ENCODE measurements at regions not wholly inside any gene's neighbourhood (a gene's known extent, or its start where the extent isn't known, plus 50 kb on each side); places are given as distances from the start of the nearest gene placed in this dataset.
"Not testable (repeated sequence)": the region's sequence is repeated elsewhere in the genome, so short reads cannot be mapped to it uniquely, and the experiment has no call there.

DNA sequence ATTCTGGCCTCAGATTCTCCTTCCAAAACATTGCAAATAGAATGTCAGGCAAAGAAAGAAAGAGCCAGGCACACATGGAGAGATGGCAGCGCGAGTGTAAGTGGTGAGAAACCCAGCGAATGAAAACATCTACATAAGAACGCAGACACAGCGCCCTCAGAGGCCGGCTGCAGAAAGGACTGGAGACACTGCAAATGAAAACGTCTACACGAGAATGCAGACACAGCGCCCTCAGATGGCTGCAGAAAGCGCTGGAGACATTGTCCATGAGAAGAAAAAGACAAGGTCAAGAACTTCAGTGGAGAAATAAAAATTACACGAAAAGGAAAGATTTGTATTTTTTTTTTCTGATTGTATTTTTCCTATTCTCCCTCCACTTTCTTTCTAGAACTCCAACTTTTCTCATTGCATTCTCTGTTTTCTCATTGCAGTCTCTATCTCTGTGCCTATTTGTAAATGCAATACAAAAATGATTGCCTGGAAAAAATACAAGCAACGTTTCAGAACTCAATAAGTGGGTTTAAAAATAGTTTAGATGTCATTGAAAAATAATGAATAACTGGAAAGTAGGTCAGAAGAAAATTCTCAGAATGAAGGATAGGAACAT, 117.9 kb upstream of the LPCAT1 start:
- Histone ChIP-seq H3K4me1 (ENCODE audit: control insufficient read depth in 1 of 2, insufficient read depth in 2 of 2, low read length in 2 of 2) (no peaks in the 10 kb centered on the region), H3K9me3 (ENCODE audit: control insufficient read depth, low read length) (no peaks in the 10 kb centered on the region), H3K36me3 (ENCODE audit: control insufficient read depth in 1 of 2, insufficient read depth in 2 of 2, low read length in 1 of 2) (no peaks in the 10 kb centered on the region), H3K27me3 (ENCODE audit: control insufficient read depth in 1 of 2, insufficient read depth in 2 of 2, low read length in 1 of 2) (peaks cover 0 to 2% of the 10 kb centered on the region in 2 donors), H3K27ac (ENCODE audit: low read depth in 1 of 2, low read length in 2 of 2) (no peak overlapping the region), H3K4me3 (ENCODE audit: low read length in 2 of 2) (no peak overlapping the region)
- intact Hi-C loops (cut with DNase I) = loop anchor here (5.0 to 10.0 kb wide), 3 partner anchors 164 to 297 kb away; partner anchors contain the start of gene CLPTM1L (in 1 of the 2)
- DNase-seq = peak; percentile 85 to 90
- WGBS, 2 donors = 1% methylated on average over 12 of the region's 12 CpGs
- ATAC-seq (ENCODE audit: low FRiP score) = peak; percentile 65

DNA sequence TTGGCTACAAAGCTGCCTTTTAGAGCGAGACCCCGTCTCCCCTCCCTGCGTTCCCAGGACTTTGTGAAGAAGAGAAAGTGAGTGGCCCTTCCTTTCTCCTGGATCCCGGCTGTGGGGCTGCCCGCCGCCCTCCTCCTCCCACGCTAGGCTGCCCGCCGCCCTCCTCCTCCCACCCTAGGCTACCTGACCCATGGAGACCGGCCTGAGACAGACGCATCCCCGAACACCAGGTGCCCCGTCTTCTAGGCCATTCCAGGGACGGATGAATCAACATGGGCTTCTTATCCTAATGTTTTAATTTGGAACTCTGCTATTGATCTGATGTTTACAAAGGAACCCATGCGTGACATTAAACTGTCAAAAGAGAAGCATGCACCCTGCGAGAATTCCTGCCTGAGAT, 117.3 kb upstream of the LPCAT1 start:
- Histone ChIP-seq H3K27ac (ENCODE audit: low read depth in 1 of 2, low read length in 2 of 2) (no peak overlapping the region), H3K9me3 (ENCODE audit: control insufficient read depth, low read length) (no peaks in the 10 kb centered on the region), H3K36me3 (ENCODE audit: control insufficient read depth in 1 of 2, insufficient read depth in 2 of 2, low read length in 1 of 2) (no peaks in the 10 kb centered on the region), H3K4me3 (ENCODE audit: low read length in 2 of 2) (no peak overlapping the region), H3K27me3 (ENCODE audit: control insufficient read depth in 1 of 2, insufficient read depth in 2 of 2, low read length in 1 of 2) (peaks cover 0 to 2% of the 10 kb centered on the region in 2 donors), H3K4me1 (ENCODE audit: control insufficient read depth in 1 of 2, insufficient read depth in 2 of 2, low read length in 2 of 2) (no peaks in the 10 kb centered on the region)
- 84 to 86% methylated on average over 16 of the region's 16 CpGs for WGBS, 2 donors
- DNase-seq (peak in 1 of 2 donors; percentile 41), ATAC-seq (ENCODE audit: low FRiP score) (no peak)
- intact Hi-C loops (cut with DNase I) = loop anchor here (5.0 to 10.0 kb wide), 3 partner anchors 164 to 296 kb away; partner anchors contain the start of gene CLPTM1L (in 1 of the 2)

DNA sequence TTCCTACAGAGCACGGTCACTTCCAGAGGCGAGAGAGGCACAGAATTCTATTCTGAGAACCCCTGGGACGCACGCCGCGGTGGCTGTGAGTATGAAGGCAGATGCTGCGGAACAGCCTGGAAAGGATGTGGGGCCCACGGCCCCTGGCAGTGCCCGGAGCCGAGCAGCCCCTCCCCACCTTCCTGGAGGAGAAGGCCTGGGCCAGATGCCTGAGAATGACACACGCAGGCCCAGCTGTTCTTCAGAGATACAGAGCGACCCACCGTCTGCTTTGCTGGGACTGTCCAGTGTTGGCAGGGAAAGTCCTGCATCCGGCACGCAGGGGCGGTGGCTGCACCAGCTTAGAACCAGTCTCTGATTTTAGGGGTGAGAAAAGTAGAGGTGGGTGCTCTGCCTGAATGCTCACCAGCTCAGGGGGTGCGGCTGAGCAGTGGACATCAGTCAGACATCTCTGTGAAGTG, 116.7 kb upstream of the LPCAT1 start:
- H3K4me3 ChIP-seq (ENCODE audit: low read length in 2 of 2) = no peak overlapping the region
- H3K9me3 ChIP-seq (ENCODE audit: control insufficient read depth, low read length) = no peaks in the 10 kb centered on the region
- intact Hi-C loops (cut with DNase I) = loop anchor here (5.0 to 10.0 kb wide), 3 partner anchors 163 to 296 kb away; partner anchors contain the start of gene CLPTM1L (in 1 of the 2)
- peak in 1 of 2 donors; percentile 66 for DNase-seq
- H3K4me1 ChIP-seq (ENCODE audit: control insufficient read depth in 1 of 2, insufficient read depth in 2 of 2, low read length in 2 of 2) = no peaks in the 10 kb centered on the region
- no peak overlapping the region for H3K27ac ChIP-seq (ENCODE audit: low read depth in 1 of 2, low read length in 2 of 2)
- WGBS, 2 donors = 79 to 84% methylated on average over 17 of the region's 17 CpGs
- H3K27me3 ChIP-seq (ENCODE audit: control insufficient read depth in 1 of 2, insufficient read depth in 2 of 2, low read length in 1 of 2) = peaks cover 0 to 2% of the 10 kb centered on the region in 2 donors
- ATAC-seq (ENCODE audit: low FRiP score) = no peak
- no peaks in the 10 kb centered on the region for H3K36me3 ChIP-seq (ENCODE audit: control insufficient read depth in 1 of 2, insufficient read depth in 2 of 2, low read length in 1 of 2)

DNA sequence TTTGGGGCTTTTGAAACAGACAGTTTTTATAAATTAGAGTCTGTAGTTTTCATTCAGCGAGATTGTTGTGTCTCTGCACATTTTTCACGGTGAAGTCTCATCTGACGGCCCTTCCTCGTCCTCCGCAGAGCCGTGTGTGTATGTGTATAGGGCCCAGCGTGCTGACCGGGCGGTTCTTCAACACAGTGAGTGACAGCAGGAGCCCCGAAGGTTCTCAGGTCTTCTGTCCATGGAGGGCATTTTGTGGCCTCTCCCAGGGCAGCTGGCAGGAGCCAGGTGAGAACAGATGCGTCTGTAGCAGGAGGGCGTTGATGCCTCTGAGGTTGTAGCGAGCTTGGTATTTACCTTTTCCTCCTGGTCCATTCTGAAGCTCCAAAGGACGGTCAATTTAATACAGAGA, 116.0 kb upstream of the LPCAT1 start:
- H3K4me3 ChIP-seq (ENCODE audit: low read length in 2 of 2) = no peak overlapping the region
- DNase-seq = peak in 1 of 2 donors; percentile 57
- no peaks in the 10 kb centered on the region for H3K36me3 ChIP-seq (ENCODE audit: control insufficient read depth in 1 of 2, insufficient read depth in 2 of 2, low read length in 1 of 2)
- no peaks in the 10 kb centered on the region for H3K9me3 ChIP-seq (ENCODE audit: control insufficient read depth, low read length)
- WGBS, 2 donors = 85 to 90% methylated on average over 14 of the region's 14 CpGs
- H3K4me1 ChIP-seq (ENCODE audit: control insufficient read depth in 1 of 2, insufficient read depth in 2 of 2, low read length in 2 of 2) = no peaks in the 10 kb centered on the region
- ATAC-seq (ENCODE audit: low FRiP score) = no peak
- peaks cover 0 to 2% of the 10 kb centered on the region in 2 donors for H3K27me3 ChIP-seq (ENCODE audit: control insufficient read depth in 1 of 2, insufficient read depth in 2 of 2, low read length in 1 of 2)
- H3K27ac ChIP-seq (ENCODE audit: low read depth in 1 of 2, low read length in 2 of 2) = no peak overlapping the region
- intact Hi-C loops (cut with DNase I) = loop anchor here (5.0 to 10.0 kb wide), 3 partner anchors 162 to 295 kb away; partner anchors contain the start of gene CLPTM1L (in 1 of the 2)

DNA sequence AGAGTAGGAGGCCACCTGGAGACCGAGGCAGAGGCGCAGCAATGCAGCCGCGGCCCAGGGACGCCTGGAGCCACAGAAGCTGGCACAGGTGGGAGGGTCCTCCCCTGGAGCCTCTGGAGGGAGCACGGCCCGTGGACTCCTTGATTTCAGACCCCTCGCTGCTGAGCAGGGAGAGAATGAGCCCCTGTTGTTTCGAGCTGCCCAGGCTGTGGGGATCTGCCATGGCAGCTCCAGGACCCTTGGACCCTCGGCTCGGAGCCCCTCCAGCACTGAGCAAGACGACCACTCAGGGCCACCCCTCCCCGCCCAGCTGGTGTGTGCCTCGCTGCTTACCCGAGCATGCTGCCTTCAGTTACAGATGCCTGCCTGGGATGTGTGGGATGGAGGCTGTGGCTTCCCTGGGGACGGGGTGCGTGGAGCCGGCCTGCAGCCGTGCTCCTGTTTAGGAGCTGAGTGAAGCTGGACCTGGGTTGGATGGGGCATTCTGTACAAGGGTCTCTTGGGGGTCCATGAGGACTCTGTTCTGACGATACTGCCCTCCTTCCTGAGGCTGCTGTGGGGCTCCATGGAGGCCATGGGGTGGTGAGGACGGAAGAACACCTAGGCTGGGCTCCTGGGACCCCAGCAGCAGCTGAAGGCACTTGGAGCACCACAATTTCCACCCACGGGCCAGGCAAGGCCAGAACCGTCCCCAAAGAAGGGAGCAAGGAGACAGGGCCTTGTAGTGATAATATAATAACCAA, 115.1 kb upstream of the LPCAT1 start:
- 85 to 87% methylated on average over 22 to 23 of the region's 23 CpGs for WGBS, 2 donors
- Histone ChIP-seq H3K4me3 (ENCODE audit: low read length in 2 of 2) (no peak overlapping the region), H3K9me3 (ENCODE audit: control insufficient read depth, low read length) (no peaks in the 10 kb centered on the region), H3K27ac (ENCODE audit: low read depth in 1 of 2, low read length in 2 of 2) (no peak overlapping the region), H3K27me3 (ENCODE audit: control insufficient read depth in 1 of 2, insufficient read depth in 2 of 2, low read length in 1 of 2) (peaks cover 0 to 2% of the 10 kb centered on the region in 2 donors), H3K36me3 (ENCODE audit: control insufficient read depth in 1 of 2, insufficient read depth in 2 of 2, low read length in 1 of 2) (no peaks in the 10 kb centered on the region), H3K4me1 (ENCODE audit: control insufficient read depth in 1 of 2, insufficient read depth in 2 of 2, low read length in 2 of 2) (no peaks in the 10 kb centered on the region)
- ATAC-seq (ENCODE audit: low FRiP score) (no peak), DNase-seq (peak in 1 of 2 donors; percentile 71)
- intact Hi-C loops (cut with DNase I) = no loop called here

DNA sequence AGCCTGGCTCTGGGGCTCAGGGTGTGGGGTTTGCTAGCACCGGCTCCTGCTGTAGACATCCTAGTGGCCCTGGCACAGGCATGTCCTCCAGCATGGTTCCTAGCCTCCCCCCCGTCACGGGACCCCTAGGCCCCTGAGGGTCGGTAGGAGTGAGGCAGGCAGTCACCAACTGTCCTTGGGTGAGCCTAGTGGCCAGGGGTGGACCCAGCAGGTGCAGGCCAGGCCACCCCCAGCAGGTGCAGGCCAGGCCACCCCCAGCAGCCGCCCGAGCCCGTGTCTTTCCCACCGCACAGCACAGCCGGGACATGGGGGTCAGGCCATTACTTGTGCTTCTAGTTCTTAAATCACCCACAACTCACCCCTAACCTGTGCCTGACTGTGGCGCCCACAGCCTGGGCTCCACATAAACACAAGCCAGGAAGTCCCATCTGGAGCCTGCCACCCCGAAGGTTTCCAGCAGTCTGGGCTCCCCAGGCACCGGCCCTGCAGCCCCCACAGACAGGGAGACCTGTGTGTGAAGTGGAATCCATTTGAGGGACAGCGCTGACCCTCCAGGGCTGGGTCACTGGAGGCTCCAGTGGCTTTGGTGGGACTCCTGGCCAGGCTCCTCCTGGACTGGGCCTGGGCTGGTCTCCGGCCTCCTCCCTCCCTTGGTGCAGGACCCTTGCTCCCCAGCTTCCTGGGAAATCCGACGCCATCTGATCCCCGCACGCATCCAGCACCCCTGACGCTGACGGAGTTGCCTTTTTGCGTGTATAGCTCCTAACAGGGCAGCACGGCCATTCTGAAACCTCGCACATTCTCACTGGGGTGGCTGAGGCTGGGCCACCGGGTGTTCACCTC, 114.1 kb upstream of the LPCAT1 start:
- Histone ChIP-seq H3K4me3 (ENCODE audit: low read length in 2 of 2) (no peak overlapping the region), H3K9me3 (ENCODE audit: control insufficient read depth, low read length) (no peaks in the 10 kb centered on the region), H3K36me3 (ENCODE audit: control insufficient read depth in 1 of 2, insufficient read depth in 2 of 2, low read length in 1 of 2) (no peaks in the 10 kb centered on the region), H3K27me3 (ENCODE audit: control insufficient read depth in 1 of 2, insufficient read depth in 2 of 2, low read length in 1 of 2) (no peaks in the 10 kb centered on the region), H3K4me1 (ENCODE audit: control insufficient read depth in 1 of 2, insufficient read depth in 2 of 2, low read length in 2 of 2) (no peaks in the 10 kb centered on the region), H3K27ac (ENCODE audit: low read depth in 1 of 2, low read length in 2 of 2) (no peak overlapping the region)
- intact Hi-C loops (cut with DNase I) = no loop called here
- DNase-seq (peak in 1 of 2 donors; percentile 38), ATAC-seq (ENCODE audit: low FRiP score) (no peak)
- WGBS, 2 donors = 85 to 88% methylated on average over 24 of the region's 24 CpGs

DNA sequence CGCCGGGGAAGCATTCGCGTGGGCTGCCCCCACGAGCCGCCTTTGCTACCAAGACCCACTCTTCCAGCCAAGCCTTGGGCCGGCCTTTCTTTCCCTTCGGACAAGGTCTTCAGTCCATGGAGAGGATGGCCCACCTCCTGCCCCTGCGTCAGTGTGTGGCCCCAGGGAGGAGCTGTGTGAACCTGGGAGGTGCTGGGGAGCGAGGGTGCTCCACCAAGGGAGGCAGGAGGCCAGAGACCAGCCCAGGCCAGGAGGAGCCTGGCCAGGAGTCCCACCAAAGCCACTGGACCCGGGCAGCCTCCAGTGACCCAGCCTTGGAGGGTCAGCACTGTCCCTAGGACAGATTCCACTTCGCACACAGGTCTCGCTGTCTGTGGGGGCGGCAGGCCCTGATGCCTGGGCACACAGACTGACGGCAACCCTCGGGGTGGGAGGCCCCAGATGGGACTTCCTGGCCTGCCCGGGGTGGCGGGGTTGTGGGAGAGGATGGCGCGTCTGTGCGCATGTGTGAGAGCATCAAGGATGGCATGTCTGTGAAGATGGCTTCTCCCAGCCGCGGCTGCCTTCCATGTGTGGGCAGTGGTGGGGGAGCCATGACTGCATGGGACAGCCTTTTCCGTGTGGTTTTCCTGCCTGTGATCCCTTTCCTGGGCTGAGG, 113.3 kb upstream of the LPCAT1 start:
- no peak for ATAC-seq (ENCODE audit: low FRiP score)
- Histone ChIP-seq H3K4me1 (ENCODE audit: control insufficient read depth in 1 of 2, insufficient read depth in 2 of 2, low read length in 2 of 2) (no peaks in the 10 kb centered on the region), H3K27ac (ENCODE audit: low read depth in 1 of 2, low read length in 2 of 2) (no peak overlapping the region), H3K27me3 (ENCODE audit: control insufficient read depth in 1 of 2, insufficient read depth in 2 of 2, low read length in 1 of 2) (no peaks in the 10 kb centered on the region), H3K9me3 (ENCODE audit: control insufficient read depth, low read length) (no peaks in the 10 kb centered on the region), H3K36me3 (ENCODE audit: control insufficient read depth in 1 of 2, insufficient read depth in 2 of 2, low read length in 1 of 2) (no peaks in the 10 kb centered on the region), H3K4me3 (ENCODE audit: low read length in 2 of 2) (no peak overlapping the region)
- peak in 1 of 2 donors; percentile 71 for DNase-seq
- intact Hi-C loops (cut with DNase I) = no loop called here
- WGBS, 2 donors = 88 to 91% methylated on average over 24 of the region's 24 CpGs

DNA sequence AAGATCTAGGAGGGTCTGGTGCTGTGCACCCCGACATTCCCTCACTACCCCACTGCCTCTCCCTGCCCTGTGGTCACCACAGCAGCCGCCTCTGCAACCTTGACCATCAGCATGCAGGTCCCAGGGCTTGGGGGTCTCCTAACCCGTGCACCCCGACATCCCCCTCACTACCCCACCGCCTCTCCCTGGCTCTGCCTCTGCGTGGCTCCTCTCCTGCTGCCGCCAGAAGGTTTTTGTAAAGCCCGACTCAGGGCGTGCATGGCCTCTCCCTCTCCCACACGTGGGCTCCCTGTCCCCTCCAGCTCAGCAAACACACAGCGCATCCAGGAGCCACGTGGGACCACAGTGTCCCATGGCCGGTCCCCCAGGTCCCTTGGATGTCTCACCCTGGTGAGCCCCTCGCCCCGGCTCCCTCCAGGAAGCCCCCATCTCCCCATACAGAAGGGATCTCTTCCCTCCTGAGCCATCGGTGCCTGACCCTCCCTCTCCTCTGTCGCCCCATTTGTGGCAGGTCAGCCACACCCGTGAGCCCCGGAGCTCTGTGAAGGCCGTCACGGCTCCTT, 112.5 kb upstream of the LPCAT1 start:
- H3K9me3 ChIP-seq (ENCODE audit: control insufficient read depth, low read length); H3K27ac ChIP-seq (ENCODE audit: low read depth in 1 of 2, low read length in 2 of 2); H3K27me3 ChIP-seq (ENCODE audit: control insufficient read depth in 1 of 2, insufficient read depth in 2 of 2, low read length in 1 of 2); H3K36me3 ChIP-seq (ENCODE audit: control insufficient read depth in 1 of 2, insufficient read depth in 2 of 2, low read length in 1 of 2); ATAC-seq (ENCODE audit: low FRiP score); H3K4me3 ChIP-seq (ENCODE audit: low read length in 2 of 2); intact Hi-C loops (cut with DNase I); H3K4me1 ChIP-seq (ENCODE audit: control insufficient read depth in 1 of 2, insufficient read depth in 2 of 2, low read length in 2 of 2): not testable (repeated sequence)
- peak in 1 of 2 donors; percentile 51 for DNase-seq
- WGBS, 2 donors = 86 to 87% methylated on average over 20 to 21 of the region's 21 CpGs
